Stomach (tissue), 4 donors: ENCODE measurements at regions not wholly inside any gene's neighbourhood (a gene's known extent, or its start where the extent isn't known, plus 50 kb on each side); places are given as distances from the start of the nearest gene placed in this dataset.

Source experiments
- CTCF ChIP-seq, 7 experiments: fragments of 450-650 bp in 4 of 7; fragments of 200-600 bp in 3 of 7; sonication (generic) in 3 of 7; IDR thresholded peaks; one replicate each; pipeline ENCODE4 v1.5.1; 2016 to 2019; ENCODE audit warnings: antibody characterized with exemption in 7 of 7, control low read depth in 2 of 7, mild to moderate bottlenecking in 1 of 7
- POLR2A ChIP-seq, 4 donors: fragments of 450-650 bp; IDR thresholded peaks; one replicate each; pipeline ENCODE4 v1.6.1; 2016; ENCODE audit warnings: antibody characterized with exemption in 4 of 4, control low read depth in 2 of 4, mild to moderate bottlenecking in 1 of 4, moderate library complexity in 1 of 4

- TF ChIP-seq CTCF (IDR thresholded peaks at IDR 0.05) (no peak), POLR2A (IDR thresholded peaks at IDR 0.05) (no peak)
Measured at GRCh38 chr3:87546216-87546615, 269.8 kb upstream of the POU1F1 start.
